ENCODE measurements at regions not wholly inside any gene's neighbourhood (a gene's known extent, or its start where the extent isn't known, plus 50 kb on each side); places are given as distances from the start of the nearest gene placed in this dataset.

- H3K4me3 ChIP-seq (ENCODE audit: low read depth, low read length) = no peak overlapping the region
- DNase-seq (ENCODE audit: low read depth) = no peak
- TF ChIP-seq CTCF (IDR thresholded peaks at IDR 0.05; ENCODE audit: insufficient read depth, low read depth, low read length, missing control alignments) = no peak
Observed at GRCh38 chr4:71257761-71258160, 81.1 kb upstream of the SLC4A4 start.

GRCh38 chr4:71258323-71258722, 80.5 kb upstream of the SLC4A4 start:
- no peak for TF ChIP-seq CTCF (IDR thresholded peaks at IDR 0.05; ENCODE audit: insufficient read depth, low read depth, low read length, missing control alignments)
- no peak overlapping the region for H3K4me3 ChIP-seq (ENCODE audit: low read depth, low read length)
- no peak for DNase-seq (ENCODE audit: low read depth)

- TF ChIP-seq CTCF (IDR thresholded peaks at IDR 0.05; ENCODE audit: insufficient read depth, low read depth, low read length, missing control alignments) = no peak
- no peak overlapping the region for H3K4me3 ChIP-seq (ENCODE audit: low read depth, low read length)
Observed at GRCh38 chr4:71259280-71259679, 79.5 kb upstream of the SLC4A4 start.

GRCh38 chr4:71259911-71260331, 78.9 kb upstream of the SLC4A4 start:
- H3K4me3 ChIP-seq (ENCODE audit: low read depth, low read length) = no peak overlapping the region
- no peak for DNase-seq (ENCODE audit: low read depth)
- TF ChIP-seq CTCF (IDR thresholded peaks at IDR 0.05; ENCODE audit: insufficient read depth, low read depth, low read length, missing control alignments) = no peak

More at GRCh38 chr4:71259280-71259679, 79.5 kb upstream of the SLC4A4 start:
- no peak for DNase-seq (ENCODE audit: low read depth)

GRCh38 chr4:71260544-71260943, 78.3 kb upstream of the SLC4A4 start:
- no peak overlapping the region for H3K4me3 ChIP-seq (ENCODE audit: low read depth, low read length)
- no peak for TF ChIP-seq CTCF (IDR thresholded peaks at IDR 0.05; ENCODE audit: insufficient read depth, low read depth, low read length, missing control alignments)
- DNase-seq (ENCODE audit: low read depth) = no peak

- H3K4me3 ChIP-seq (ENCODE audit: low read depth, low read length) = no peak overlapping the region
- no peak for TF ChIP-seq CTCF (IDR thresholded peaks at IDR 0.05; ENCODE audit: insufficient read depth, low read depth, low read length, missing control alignments)
- no peak for DNase-seq (ENCODE audit: low read depth)
Observed at GRCh38 chr4:71261001-71261400, 77.8 kb upstream of the SLC4A4 start.

GRCh38 chr4:71261633-71262121, 77.1 kb upstream of the SLC4A4 start:
- TF ChIP-seq CTCF (IDR thresholded peaks at IDR 0.05; ENCODE audit: insufficient read depth, low read depth, low read length, missing control alignments) = no peak
- no peak overlapping the region for H3K4me3 ChIP-seq (ENCODE audit: low read depth, low read length)
- peak; percentile 51 for DNase-seq (ENCODE audit: low read depth)
